ENCODE measurements at regions not wholly inside any gene's neighbourhood (a gene's known extent, or its start where the extent isn't known, plus 50 kb on each side); places are given as distances from the start of the nearest gene placed in this dataset.

DNA sequence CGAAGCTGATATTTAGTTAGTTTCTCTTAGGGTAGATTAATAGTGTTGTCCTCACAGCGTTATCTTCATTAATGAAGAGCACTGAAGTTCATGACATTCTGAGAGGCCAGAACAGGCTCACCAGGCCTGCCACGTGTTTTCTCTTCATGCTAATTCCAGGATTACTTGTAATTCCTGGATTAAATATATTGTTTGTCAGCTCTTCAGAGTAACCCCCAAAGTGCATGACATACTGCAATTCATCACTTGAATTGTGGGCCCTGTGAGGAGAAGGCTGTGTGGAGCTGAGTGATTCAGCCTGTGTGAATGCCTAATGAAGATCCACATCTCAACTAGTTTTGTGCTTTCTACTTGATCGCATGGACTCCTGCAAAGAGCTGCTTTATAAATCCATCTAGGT lies 401.0 kb upstream of the ADAMTSL1 start:
- no peak for DNase-seq (ENCODE audit: low spot score)

DNA sequence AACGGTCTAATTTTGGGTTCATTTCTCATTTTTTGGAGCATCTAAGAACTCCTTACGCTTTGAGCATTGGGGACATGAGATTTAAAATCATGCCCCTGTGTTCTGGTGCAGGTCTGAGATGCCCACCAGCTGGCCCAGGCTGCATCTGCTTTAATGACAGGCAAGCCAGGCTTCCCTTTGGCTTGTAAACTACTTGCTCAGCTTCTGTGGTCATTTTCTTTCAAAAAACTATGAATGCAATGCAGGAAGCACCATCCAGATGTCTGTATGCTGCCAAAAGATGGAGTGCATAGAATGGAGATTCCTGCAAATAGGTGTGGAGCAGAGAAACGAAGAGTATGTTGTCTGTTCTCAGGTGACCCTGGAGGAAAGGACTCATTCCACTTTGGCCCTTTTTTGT lies 399.9 kb upstream of the ADAMTSL1 start:
- no peak for DNase-seq (ENCODE audit: low spot score)

DNA sequence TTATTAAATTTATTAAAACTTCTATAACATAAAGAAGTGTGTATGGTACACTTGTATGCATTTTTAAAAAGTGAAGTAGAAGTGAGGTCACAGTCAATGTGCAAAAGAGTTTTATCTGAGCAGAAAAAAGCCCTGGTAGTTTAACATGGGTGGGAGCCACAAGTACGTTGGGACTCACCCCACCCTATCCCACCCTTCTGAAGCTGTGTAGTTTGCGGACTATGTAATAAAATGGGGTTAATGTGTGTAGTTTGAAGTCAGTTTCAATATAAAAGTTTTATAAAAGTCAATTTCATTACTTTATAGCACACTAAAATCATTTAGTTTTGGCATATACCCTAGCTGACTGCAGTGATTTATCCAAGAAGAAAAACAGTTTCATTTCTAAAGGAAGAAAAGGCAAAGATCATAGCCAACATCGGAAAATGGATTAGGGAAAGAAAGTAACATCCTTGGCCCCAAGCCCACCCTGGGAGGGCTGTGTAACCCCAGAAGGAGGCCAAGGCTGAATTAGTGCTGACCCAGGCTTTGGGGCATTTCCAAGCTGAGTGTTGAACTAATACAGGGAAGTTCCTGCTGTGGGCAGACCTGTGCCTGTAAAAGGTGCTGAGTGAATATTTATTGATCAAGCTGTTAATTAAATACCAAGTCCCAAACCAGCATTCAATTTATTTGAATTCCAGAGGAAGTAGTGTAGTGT lies 398.6 kb upstream of the ADAMTSL1 start:
- no peak for DNase-seq (ENCODE audit: low spot score)

DNA sequence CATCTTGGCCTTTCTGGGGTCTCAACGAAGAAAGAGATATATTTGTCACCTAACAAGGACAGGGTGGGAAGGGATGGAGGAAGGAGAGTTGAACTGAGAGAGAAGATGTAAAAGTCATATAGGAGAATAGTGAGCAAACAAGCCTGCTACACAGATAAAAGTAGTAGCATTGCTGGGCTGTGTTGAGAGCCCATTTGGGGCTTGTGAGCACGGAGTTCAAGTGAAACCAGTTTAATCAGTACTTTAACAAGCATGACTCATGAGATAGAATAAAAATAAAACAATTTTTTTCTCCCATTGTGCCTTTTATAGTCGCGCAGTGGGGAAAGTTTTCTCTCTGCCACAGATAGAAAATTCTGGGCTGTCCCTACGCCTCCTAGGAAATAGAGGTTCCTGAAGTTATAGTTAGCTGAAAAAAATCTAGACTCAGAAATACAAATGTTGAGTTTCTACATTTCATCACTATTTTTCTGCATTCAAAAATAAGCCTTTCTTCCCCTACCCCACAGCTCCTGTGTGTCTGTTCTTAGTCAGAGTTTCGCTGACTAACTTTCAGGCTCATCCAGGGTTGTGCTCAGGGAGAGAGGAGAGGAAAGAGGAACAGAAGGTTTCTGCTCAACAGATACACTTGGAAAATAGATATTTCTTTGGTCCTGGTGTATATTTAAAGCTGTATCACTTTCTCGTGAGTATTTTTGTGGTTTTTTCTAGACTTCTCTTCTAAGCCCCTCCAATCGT lies 395.8 kb upstream of the ADAMTSL1 start:
- no peak for DNase-seq (ENCODE audit: low spot score)

DNA sequence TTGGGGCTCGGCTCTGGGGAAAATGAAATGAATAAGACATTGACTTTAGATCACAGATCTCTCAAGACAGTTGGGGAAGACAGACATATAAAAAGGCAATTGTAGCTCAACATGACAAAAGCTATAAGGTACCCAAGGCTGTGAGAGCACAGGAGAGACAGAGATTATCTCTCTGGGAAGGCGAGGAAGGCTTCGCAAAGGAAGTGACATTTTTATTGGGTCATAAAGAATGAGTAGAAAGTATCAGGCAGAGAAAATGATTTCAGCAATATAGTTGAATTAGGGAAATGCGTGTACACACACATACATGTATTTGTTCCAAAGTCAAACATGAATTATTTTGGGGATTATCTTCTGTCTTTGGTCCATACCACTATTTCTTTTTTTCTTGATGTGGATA lies 381.8 kb upstream of the ADAMTSL1 start:
- DNase-seq (ENCODE audit: low spot score), result no peak

DNA sequence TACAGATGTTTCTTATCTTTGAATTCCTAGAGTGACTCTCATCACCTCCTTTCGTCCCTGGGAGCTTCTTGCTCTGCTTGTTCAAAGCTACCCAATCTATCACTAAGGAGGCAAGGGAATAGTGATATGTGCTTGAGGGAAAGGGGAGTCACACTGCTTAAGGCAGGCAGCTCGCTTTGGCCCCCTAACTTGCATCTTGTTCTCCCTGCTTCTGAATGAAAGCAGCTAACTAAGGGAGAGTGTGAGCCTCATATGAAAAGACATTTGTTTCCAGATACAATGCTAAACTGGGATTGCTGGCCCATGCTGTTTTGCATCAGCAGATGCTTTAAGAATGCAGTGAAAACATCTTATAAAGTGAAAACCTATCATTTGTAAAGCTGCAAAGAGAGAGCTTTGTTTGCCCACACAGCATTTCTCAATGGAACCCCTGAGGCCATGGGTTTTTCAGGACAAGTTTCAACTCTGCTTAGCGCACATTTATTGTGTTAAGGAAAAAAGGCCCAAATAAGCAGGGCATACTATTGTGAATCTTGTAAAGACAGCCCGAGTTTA lies 367.9 kb upstream of the ADAMTSL1 start:
- no peak for DNase-seq (ENCODE audit: low spot score)

DNA sequence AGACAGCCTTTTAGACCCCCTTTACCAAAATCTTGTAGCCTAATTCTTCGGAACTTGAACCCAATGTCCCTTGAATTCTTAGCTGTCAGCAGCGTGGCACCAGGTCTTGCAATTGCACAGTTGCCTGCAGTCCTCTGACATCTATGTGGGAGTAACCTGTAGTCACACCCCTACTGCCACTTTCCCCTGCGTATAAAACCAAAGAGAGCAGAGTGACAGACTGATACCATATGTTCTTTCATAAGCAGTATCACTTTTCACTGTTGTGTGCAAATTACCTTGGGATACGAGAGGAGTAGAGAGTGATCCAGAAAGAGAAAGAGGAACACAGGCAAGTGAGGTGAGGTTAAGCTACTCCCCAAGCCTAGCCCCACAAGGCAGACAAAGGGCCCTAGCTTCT lies 364.3 kb upstream of the ADAMTSL1 start:
- no peak for DNase-seq (ENCODE audit: low spot score)

DNA sequence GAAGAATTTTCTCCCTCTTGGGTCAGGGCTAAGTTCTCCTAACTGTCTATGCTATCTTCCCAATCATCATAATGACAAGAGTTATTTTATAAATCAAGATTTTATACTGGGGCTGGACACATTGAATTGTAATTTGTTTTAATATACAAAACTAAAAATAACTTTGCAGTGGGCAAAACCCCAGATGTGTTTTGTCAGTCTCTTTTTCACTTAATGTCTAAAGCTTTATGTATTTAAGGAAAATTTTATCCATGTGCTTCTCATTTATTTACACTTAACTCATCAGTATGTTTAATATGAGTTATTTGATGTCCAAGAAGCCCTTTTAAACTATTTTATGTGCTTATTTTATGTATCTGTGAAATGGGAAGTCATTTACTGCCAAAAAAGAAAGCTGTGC lies 362.8 kb upstream of the ADAMTSL1 start:
- no peak for DNase-seq (ENCODE audit: low spot score)

DNA sequence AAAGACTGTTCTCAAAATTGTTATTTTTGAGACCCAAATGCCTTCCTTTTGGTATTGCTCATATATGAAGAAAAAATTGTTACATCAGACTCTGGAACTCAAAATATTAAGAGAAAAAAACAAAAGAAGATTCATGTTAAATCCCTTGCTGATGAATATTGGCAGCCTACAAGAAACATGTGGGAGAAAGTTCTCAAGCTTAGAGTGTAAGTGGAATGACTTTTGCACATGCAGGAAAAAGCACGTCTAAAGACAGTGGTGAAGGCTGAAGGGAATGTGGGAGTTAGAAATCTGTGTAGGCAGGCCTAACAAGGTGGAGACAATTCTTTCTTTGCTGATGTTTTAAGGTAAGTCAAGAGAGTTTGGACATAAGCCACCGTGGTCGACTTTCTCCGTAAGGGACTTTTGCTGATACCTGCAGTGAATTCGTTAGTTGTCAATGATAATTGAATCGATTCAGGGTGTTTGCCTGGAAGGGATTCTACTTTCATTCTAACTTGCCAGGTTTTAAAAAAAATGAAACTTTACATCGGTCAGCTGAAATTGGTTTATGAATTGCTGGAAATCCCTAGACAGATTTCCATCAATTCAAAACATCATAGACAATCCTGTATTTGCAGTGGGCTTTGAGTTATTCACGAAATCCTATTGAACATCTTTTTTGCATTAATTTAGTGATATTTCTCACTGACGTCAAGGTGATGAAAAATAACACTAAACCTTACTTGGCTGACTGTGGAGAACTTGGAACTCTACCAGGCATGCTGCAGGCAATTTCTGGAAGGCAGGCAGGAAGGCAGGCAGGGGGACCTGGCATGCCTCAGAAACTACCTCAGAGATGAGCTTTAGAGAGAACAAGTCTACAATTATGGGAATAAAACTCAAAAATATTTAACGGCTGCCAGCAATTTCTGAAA lies 359.1 kb upstream of the ADAMTSL1 start:
- DNase-seq (ENCODE audit: low spot score), result no peak

DNA sequence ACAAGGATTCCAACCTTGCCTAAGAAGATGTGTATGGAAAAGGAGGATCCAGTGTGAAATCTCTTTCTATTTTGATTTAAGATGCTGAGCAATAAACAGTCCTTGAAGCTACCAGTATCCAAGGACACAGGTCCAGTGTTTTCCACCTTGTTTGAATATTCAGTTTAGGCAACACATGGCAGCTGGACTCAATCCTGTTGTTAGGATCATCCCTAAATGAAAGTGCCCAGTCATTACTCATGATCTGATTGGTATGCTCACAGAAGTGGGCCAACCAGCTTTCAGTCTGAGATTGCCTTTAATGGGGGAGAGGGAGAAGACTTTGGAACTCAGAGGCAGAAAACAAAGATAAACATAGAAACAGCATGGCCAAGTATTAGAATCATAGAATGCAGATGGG lies 355.7 kb upstream of the ADAMTSL1 start:
- no peak for DNase-seq (ENCODE audit: low spot score)

DNA sequence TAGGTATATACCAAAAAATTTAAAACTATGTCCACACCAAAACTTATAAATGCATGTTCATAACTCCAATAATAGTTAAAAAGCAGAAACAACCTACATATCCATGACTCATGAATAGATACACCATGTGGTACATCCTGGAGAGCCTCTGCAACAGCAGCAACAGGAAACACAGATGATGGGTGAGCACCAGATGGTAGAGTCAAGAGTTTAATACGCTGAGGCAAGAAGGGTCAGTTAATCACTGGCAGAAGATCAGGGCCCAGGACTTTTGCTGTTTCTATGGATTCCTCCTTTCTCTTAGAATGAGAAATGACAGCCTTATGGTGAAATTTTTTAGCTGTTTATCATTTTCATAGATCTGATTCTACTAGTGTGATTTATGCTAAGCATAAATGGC lies 351.8 kb upstream of the ADAMTSL1 start:
- no peak for DNase-seq (ENCODE audit: low spot score)

DNA sequence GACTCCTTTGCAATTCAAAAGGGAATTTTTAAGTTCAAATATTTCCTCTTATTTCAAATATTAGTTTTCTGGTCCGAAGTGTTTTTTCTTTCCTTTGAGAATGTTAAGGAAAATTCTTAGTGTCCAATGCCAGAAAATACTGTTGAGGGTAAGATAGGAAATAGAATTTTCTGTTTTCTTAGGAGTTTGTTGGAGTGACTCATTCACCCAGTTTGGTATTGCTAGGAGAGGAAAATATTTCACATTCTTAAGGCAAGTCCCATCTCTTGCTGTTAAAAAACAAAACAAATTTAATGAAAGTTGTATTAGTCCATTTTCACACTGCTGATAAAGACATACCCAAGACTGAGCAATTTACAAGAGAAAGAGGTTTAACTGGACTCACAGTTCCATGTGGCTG lies 349.2 kb upstream of the ADAMTSL1 start:
- DNase-seq (ENCODE audit: low spot score), result no peak

DNA sequence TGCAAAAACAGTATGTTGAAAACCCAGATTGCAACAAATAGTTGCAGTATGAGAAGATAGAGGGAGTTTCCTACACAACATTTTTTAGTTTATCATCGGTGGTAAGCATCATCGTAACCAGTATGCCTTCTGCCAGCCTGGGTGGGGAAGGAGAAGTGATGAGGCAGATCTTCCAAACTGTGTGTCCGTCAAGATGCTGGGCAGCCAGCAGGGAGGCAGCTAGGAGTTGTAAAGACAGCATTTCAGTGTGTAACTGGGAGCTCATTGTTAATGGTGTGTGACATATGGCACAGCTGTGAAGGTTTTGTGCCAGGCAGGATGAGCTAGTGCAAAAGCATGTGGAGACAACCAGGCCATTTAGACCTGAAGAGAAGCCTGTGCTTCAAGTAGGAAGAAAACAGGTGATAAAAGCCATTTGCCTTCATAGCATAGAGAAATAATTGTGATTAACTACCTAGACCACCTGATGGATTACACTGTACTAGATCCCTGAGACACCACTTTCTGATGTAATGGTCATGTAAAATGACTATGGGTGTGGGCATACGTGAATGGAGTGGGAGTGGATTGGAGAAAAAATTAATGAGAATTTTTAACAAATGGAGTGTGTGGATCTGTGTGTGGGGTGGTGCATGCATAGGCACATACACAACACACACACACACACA lies 347.0 kb upstream of the ADAMTSL1 start:
- DNase-seq (ENCODE audit: low spot score), result no peak

DNA sequence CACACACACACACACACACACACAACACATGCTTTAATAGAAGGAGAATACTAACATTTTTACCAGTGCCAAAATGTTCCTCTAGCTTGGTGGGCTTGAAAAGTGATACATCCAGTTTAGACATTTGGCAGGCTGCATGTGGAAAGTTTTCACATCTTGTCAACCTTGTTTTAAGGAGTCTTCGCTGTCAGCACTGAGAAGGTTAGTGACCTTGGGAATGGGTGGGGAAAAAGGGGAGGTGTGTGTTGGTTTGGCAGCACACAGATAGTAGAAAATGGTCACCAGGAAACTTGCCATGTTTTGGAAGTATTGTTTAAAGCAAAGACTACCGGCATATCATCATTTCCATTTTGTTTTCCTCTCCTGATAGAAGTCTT lies 346.5 kb upstream of the ADAMTSL1 start:
- no peak for DNase-seq (ENCODE audit: low spot score)

DNA sequence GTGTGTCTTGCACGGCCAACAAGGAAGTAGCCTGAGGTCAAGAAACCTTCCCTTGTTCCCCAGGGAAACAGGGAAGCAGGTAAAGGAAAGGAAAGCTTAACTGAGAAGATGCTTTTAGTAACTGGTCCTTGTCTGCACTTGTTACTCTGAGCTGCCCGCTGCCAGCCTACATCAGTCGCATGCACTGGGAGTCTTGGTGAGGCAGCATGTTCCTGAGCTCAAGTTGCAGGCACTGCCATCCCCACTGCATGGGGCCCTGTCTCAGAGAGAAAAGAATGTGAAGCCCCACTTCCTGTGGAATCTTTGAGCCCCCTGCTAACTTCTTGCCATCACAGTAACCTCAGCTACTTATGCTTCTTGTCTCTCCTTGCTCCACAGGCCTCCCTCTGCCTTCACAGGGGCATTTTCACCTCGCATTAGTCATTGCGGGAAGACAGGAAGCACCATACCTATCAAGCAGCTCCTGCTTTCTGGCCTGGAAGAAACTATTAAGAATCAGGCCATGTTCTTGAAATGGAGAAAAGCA lies 344.1 kb upstream of the ADAMTSL1 start:
- DNase-seq (ENCODE audit: low spot score), result no peak

DNA sequence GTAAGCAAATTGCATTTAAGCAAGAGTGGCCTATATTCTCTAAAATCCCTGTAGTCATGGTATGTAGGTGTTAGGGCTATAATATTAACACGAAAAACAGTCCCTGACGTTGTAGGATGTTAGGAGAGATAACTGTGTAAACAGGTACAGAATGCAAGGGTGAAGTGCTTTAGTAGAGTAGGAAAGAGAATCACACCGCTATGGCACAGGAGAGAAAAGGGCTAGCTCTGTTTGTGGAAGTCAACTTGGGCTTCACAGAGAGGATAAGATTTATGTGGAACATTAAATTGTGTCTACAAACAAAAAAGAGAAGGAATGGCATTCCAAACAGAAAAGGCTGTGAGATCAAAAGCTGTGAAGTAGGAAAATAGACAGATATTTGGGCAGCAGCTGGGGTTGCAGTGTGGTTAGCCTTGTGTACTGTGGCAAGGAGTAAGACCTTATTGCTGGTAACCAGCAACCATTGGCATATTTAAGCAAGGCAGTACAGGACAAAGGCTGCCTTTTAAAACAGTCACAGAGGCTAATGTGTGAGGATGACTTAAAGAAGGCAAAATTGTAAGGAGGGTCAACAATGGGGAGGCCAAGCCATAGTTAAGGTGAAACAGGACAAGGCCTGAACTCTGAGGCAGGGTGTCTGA lies 337.5 kb upstream of the ADAMTSL1 start:
- DNase-seq (ENCODE audit: low spot score), result no peak

DNA sequence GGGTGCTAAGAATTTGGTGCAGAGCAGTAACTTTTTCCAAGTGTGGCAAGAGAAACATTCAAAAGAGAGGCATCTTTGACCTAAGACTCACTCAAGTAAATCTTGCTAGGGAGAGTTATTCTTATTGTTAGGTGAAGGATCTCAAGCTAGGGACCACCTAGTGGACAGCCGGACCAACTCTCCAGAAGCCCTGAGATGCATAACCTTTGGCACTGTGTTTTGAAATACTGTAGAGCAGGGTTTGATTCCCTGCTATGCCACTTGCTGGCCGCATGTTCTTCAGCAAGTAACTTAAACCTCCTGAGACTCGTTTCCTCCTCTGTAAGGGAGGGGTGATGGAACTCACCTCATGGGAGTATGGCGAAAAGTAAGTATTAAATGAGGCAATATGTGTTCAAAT lies 336.1 kb upstream of the ADAMTSL1 start:
- no peak for DNase-seq (ENCODE audit: low spot score)

DNA sequence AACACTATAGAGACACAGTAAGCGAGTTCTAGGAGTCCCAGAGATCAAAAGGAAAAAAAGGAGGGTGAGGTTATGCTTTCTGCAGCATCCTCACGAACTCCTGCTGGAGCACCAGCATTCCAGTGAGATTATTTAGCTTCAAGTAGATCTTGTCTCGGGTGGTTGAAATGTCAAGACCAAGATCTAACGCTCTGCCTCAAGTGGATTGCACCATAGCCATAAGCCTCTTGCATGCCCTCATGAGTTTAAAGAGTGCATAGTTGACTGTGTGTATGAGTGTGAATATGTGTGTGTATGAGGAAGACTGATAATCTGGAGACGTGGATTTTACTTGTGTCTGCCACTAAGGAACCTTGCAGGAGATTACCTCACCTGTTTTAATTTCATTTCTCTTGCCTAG lies 335.3 kb upstream of the ADAMTSL1 start:
- DNase-seq (ENCODE audit: low spot score), result no peak

DNA sequence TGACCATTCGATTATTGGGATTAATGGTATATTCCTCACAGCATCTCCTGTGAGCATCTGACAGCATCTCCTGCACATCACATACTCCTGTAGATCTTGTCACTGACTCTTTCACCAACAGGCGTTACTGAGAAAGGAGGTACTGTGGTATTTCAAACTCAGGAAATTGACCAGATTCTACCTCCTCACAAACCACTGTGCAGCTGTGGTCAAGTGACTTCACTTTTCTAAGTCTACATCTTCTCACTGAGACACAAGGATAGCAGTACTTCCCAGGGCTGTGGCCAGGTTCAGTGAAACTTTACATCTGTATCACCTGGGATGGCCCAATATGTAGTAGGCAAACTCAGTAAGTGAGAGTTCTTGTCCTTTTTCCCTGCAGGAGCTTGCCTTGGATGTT lies 332.3 kb upstream of the ADAMTSL1 start:
- DNase-seq (ENCODE audit: low spot score), result no peak

DNA sequence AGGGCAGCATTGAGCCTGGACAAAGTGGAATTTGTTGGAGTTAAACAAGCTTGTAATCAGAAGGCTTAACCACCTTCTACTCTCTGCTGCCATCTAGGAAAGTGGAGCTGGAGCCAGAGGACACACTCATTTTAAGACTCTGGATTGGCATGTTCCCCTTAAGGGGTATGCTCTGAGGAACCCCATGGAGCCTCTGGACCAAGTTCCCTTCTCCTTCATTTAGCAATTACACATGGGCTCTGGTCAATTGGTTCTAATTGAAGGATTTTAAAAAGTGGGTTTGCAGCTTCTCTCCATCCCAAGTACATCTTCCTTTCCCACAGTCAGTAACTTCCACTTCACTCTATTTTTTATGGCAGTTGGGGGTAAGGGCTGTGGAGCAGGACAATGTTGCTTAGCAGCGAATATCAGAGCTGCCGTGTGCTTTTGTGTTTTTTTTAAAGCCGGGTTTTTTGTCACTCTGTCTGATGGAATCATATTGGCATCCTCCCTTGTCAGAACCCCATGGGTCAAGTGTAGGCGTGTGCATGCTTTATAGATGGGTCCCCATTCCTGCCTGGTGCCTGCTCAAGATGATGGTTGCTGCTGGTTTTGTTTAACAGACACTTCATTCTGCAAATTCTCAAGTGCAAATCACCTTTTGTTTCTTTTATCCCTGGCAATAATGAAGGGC lies 330.7 kb upstream of the ADAMTSL1 start:
- DNase-seq (ENCODE audit: low spot score), result peak; percentile 11

DNA sequence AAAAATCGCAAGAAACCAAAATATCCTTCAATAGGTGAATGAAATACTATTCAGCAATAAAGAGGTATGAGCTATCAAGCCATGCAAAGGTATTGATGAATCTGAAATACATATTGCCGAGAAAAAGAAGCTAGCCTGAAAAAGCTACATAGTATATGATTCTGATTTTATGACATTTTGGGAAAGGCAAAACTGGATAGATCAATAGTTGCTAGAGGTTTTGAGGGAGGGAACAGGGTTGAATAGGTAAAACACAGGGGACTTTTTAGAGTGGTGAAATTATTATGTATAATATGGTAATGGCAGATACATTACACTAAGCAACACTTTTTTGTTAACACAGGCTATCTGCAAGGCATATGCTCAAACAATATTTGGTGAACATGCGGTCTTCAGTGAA lies 327.6 kb upstream of the ADAMTSL1 start:
- no peak for DNase-seq (ENCODE audit: low spot score)
